ENCODE measurements at regions not wholly inside any gene's neighbourhood (a gene's known extent, or its start where the extent isn't known, plus 50 kb on each side); places are given as distances from the start of the nearest gene placed in this dataset.

DNA sequence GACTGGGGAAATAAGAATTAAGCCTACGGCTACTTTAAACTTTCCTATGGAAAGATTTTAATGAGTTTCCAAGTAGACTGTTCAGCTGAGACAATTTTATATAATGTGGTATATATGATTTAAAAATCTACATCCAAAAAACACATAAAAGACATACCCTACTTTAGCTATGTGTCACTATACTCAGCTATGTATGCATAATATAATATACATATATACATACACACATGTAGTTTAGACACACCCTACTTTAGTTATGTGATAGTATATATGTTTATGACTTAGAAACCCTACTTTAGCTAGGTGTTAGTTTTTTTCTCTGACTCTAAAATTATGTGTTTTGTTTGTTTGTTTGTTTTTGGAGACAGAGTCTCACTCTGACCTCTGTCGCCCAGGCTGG lies 100.5 kb upstream of the DAB2 start:
- no peak for DNase-seq

DNA sequence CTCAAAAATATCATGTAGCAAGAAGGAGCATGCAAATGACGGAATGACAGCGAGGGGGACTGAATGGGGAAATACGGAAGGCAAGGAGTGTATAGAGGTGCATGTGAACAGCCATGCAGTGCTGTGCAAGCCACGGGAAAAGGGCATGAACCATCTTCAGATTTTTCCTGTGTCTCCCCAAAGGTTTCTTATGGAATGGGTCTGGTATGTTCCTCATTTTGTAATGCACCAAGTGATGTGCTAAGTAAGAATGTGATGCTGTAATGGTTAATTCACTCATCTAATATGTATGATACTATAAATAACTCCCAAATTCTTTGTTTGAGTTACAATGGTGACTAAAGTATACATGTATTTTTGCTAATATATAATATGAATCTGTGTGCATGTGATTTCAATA lies 99.0 kb upstream of the DAB2 start:
- no peak for DNase-seq

DNA sequence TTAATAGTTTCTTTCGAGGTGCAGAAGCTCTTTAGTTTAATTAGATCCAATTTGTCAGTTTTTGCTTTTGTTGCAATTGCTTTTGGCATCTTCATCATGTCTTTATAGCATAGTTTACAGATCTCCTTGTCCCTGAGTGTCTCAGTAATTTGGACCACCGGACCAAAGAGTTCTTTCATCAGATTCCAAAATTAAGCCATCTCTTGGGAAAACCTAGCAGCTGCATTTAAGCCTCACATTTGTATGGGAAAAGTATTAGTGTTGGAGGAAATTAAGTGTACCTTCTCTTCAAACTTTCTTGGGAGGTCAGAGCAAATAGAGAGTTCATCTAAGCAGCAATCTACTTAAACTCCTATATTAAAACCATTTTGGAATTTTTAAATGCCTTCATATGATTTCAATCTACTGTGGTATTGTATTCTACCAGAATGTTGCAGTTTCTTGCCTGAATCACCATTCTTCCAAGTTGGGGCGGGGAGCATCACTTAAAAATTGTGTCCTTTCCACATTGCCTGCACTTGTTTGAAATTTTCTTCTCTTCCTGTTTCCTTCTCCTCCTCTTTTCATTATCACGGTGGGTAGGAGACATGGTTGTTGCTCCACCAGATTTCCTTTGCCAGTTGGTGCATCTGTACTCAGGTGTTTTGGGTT lies 97.3 kb upstream of the DAB2 start:
- DNase-seq = no peak

DNA sequence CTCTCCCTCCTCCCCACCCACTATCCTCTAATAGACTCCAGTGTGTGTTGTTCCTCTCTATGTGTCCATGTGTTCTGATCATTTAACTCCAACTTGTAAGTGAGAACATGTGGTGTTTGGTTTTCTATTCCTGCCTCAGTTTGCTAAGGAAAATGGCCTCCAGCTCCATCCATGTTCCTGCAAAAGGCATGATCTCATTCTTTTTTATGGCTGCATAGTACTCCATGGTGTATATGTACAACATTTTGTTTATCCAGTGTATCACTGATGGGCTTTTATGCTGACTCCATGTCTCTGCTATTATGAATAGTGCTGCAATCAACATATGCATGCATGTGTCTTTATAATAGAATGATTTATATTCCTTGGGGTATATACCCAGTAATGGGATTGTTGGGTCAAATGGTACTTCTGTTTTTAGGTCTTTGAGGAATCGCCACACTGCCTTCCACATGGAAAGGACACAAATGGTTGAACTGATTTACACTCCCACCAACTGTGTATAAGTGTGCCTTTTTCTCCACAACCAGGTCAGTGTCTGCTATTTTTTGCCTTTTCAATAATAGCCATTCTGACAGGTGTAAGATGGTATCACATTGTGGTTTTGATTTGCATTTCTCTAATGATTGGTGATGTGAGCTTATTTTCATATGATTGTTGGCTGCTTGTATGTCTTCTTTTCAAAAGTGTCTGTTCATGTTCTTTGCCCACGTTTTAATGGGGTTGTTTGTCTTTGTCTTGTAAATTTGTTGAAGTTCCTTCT lies 96.5 kb upstream of the DAB2 start:
- no peak for DNase-seq

DNA sequence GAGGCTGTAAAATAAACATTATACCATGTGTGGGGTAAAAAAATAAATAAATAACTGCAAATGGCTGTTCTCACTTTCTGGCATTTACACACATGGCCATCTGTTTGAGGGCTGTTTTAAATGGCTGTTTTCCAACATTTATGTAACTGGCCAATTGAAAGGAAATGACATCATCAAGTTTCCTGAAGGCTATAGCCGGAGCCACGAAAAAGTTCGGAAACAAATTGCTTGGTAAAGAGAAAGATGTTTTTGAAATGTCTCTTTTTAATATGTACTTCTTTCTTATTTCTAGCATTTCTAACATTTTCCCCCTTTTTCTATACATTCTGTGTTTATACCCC lies 95.4 kb upstream of the DAB2 start:
- DNase-seq = peak; percentile 6

DNA sequence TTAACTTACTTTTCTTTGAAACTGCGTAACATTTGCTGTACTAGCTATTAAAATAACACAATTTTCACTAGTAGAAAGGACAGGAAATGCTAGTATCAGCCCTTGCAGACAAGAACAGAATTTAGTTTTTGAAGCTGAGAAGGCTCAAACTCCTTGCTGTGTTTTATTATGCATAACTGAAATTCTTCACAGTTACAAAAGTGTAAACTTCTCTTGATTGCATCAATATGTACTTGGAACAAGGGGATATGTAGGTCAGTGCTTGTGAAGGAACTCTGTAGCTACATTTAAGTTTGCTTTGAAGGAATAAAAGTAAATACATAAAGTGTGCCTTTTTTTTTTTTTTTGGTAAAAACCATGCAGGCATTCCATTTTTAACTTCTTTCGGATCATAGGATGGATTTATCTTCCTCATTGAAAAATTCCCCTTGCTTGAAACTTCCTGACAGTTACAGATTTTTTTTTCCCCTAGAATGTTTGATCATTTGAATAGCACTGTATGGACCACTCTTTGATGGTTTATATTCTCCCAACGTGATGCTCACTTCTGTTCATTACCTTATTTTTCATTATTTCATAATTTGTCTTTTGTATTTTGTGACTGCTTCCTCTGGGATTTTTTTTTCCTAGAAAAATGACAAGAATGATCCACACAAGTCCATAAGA lies 94.9 kb upstream of the DAB2 start:
- DNase-seq = no peak

DNA sequence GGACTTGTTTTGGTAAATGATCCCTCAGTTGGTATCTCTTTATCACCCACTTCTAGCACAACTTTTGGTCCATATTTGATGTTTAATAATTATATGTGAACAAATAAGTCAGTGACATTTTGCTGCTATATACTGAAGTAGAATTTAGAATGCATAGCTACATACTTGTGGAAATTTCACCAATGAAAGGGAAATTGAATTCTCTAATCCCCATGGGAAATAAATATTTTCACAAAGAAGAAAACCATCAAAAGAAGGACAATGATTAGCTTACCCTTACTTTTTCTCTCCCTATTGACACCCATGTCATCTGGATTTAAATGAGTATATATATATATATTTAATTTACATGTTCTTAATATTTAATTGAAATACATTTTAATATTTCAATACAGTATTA lies 94.3 kb upstream of the DAB2 start:
- DNase-seq = no peak

DNA sequence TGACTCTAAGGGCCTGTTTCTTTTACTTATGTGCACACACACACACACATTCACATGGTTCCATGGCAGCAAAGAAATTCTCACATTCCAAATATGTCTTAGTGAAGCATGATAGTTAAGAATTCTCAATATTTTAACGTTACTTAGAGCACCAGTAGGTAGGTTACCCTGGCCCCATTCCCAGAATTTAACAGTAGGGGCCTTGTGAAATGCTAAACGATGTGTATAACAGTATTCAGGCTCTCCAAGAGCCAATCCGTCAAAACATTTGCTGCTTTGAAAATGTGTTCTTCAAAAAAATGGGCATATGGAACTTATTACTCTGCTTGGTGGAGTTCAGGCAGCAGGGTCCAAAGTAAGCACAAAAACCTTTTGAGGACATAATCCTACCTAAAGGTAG lies 93.7 kb upstream of the DAB2 start:
- no peak for DNase-seq

DNA sequence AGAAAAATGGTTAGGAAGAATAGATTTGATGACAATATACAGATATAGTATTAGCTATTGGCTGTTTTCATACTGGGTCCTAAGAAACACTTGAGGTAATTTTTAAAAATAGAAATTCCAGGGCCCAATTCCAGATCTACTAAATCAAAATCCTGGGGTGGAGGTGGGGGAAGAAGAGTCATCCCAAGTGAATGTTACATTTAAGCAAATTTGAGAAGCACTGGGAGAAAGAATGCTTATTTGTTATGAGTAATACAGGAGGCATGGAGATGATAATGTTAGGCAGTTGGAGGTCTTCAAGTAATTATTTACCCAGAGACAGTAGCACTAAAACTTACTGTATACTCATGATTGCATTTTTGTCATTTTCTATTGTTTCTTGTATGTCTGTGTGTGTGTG lies 93.0 kb upstream of the DAB2 start:
- DNase-seq = no peak

DNA sequence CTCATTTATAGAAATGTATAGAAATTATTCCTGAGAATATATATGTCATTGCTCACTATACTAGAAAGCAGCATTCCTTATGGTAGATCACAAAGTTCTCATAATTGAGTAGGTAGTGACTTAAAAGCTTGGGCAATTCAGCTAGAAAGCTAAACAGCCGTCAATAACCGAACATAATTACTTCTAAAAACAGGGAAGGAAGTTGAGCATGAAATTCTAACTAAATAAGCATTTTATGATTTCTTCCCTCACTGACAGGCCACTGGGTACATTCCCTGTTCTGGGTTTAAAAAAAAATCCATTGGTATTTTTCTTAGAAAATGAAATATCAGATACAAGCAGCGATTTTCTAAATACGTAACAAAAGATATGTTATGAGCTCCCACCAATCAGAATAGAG lies 91.1 kb upstream of the DAB2 start:
- no peak for DNase-seq

DNA sequence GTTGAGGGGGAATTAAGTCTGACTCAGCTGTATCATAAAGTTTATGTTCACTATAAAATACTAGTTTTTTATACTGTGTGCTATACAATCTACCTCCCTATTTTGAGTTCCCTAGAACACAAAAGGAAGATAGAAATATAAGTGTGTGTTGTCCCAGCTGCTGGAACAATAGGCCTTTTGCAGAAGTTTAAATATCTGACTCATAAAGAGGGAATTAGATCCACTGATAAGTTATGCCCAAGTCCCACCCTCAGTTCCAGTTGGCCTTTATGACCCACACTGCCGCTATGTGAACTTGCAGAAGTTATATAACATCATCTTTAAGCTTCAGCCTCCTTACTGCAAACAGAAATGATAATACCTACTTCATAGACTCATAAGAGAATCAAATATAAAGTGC lies 88.5 kb upstream of the DAB2 start:
- no peak for DNase-seq

DNA sequence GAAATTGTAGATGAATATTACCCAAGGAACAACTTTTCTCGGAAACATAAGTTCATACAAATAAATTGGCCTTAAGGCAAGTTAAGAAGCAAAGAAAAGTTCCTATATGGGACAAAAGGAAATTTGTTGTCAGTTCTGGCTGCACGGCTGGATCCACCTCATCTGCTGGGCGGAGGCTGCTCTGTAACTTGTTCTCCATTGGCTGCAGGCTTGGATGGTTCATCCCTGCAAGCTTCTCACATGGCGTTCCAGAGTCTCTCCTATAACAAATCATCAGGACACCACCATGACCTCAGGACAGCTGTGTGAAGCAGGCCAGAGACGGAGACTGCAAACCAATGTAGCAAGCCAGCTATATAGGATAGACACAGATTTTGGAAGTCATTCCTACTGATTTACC lies 81.4 kb upstream of the DAB2 start:
- DNase-seq = no peak

DNA sequence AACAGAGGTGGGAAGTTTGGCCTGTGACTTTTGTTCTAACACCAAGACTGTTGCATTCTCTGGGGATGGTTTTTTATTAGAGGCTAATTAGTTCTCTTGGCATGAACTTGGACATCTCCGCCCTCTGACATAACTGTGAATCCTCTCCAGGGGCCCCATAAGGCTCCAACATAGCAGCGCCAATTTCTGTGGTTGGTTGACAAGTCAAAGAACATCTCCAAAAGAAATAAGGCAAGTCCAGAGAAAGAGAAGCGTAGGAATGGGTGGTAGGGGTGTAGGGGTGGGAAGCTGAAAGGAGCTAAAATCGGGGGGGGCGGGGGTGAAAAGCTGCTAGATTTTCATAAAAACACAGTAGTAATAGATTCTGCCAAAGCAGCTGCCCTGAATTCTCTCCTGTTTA lies 81.0 kb upstream of the DAB2 start:
- DNase-seq = no peak

DNA sequence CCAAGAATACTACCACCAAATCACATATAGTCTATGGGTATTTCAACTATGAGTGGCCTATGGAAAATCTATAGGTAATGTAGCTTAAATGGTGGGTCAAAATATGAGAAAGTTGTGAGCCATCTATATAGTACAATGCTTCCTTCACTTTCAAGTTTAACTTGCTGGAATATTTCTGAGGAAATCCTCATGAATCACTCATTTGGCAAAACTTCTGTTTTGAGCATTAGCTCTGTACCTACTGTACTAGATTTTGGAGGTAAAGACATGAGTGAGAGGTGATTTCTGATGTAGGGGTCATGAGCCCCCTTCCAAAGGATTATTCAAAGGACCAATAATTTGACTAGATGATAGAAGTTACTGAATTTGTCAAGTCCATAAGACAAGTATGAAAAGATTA lies 80.6 kb upstream of the DAB2 start:
- DNase-seq = no peak

DNA sequence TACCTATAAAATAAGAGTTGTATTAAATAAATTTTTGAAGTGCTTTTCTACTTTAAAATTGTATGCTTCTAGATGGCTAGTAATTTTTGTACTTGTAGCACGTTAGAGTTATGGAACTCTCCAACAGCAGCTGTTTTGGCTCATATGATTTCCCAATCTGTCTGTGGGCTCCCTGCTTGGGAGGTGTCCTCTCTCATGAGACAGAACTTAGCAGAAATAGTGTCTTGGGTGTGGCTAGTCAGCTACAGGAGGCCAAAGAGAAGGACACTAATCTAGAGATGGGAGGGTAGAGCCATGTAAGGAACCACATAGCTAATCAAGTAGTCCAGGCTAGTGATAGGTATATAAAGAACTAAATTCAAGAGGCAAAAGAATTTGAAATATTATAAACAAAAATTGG lies 78.4 kb upstream of the DAB2 start:
- DNase-seq = no peak

DNA sequence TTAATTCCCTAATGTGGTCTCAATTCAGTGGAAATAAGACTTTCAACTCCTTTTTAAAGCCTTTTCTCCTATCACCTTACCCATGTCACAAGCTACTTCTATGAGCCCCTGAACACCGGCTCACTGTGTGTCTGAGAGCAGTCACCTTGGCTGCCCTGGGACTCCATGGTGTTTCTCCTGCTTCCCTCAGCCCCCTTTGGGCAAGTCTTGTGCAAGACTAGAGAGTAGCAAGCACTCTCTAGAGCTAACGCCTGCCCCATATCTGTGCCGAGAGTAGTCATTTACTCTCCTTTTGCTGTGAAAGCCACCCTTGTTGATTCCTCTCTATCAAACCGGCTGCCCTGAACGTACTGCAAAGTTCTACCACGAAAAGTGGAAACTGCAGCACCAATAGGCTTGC lies 77.9 kb upstream of the DAB2 start:
- DNase-seq = no peak

DNA sequence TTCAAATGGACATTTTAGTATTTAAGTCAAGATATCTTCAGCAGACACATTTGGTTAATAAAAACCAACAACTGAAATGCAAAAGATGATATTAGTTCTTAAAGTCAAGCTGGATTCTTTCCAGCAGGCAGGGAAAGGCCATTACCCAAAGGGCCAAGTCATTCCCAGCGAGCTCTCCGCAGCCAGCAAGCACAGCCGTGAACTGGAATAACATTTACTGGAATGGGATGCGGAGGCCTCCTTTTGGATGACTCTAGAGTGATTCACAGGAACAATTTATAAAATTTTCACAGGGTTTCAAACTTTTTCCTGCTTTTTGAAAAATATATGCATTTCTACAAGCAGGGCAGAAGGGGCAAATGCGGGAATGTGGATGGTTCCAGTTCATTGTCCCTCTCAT lies 76.6 kb upstream of the DAB2 start:
- no peak for DNase-seq

DNA sequence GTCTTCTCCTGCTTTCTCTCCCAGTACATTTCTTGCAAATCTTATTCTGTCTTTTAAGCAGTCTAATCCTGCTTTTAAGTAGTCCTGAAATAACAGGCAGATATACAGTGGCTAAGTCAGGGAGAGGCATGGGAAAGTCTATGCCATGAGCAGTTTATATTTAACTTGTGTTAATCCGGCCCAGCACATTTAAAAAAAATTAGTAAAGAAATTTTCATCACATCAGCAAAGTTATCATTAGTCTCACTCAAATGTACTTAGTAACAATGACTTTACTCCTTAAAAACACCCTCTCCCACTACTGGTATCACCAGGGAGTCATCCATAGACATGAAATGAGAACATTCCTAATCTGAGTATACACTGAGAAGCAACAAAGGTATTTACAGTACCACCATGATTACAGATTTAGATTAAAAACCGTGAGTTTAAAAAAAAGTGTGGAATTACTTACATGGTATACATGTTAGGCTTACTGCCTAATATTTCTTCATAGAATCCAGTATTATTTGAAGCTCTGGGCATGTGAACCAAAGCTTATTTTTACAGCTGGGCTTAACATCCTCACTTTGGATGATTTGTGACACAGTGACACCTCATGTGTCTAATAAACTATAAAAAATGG lies 75.9 kb upstream of the DAB2 start:
- DNase-seq = no peak

DNA sequence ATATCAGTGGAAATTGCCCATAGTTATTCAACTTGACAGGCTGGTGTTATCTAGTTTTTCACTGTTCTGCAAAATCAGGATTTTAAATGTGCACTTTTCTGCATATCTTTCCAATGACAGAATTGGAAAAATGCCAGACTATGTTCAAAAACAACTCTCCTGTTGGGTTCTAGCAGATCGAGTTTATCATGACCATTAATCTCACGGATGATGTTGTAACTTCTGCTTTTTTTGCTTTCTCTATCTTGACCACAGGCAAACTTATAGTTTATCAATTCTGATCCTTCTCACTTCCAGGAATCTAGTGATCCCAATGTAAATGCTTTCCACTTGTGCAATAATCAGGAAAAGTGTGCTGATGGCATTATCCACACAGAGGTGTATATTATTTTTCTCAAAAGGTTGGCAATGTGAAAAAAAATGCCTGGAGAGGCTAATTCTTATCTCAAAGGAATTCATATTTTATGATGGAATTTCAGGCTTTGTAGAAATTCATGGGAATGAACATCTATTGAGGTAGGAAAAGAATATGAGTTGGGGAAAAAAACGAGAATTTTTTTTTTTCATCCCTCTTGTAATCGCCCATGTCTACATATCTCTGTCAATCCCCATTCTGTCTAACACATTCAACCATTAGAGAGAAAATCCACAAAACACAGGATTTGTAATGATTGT lies 73.6 kb upstream of the DAB2 start:
- DNase-seq = no peak

DNA sequence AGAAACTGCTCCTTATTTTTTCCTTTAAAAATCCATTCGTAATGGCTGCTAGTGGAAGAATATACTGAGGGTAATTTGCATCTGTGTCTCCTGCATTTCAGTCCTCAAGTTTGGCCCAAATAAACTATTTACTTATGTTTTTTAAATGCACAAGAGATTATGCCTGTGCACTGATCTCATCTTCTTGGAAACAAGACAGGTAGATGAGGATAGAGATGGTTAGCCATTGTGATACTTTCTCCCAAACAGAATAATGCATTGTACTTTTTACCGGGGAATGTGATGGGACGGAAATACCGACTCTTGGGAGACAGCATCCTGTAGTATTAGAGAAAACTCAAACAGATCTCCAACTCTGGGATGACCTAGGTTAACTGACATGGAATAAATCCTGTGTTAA lies 72.5 kb upstream of the DAB2 start:
- DNase-seq = no peak

DNA sequence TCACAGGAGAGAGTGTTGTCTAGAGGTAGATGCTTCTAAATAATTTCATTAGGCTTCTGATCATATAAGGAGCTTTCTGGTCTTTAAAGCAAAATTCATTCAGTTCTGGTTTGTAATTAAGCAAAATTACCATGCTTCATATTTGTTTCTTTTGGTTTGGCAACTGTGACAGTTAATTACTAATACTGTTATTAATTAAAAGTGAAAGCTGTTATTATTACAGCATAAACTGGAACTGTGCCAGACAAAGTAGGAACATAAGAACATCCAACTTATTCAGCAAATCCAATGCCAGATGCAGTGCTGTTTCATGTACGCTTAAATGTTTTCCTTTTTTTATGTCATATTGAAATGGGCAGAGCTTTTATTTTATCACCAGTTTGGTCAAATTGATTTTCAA lies 70.4 kb upstream of the DAB2 start:
- DNase-seq = no peak

DNA sequence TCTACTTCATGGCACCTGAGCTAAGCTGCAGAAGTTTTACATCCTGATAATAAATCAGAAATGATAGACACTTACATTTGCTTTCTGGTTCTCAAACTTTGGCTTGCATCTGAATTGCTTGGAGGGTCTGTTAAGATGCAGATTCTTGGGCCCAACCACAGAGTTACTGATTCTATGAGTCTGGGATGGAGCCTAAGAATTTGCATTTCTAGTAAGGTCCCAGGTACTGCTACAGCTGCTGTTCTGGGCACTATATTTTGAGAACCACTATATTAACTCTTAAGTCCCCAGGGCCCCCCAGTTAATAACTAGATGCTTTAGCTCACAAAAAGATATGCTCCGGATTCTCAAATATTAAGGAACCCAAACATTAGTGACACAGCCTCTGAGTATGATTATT lies 69.8 kb upstream of the DAB2 start:
- DNase-seq = no peak

DNA sequence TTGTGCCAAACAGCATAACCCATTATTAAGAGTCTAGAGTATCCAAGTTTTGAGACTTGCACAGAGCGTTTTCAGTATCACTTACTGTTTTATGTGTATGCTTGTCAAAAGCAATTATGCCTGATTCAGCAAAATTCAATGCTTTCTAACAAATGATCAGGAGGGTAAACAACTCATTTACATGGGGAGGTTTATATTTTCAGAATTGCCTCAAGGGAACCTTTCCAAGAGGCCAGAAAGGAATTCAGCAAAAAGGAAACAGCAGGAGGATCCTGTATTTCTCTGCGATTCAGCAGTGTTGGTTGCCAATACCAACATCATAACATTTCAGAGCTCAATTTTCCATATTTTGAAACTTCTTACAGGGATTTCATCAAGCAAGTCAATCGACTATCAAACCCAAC lies 69.3 kb upstream of the DAB2 start:
- no peak for DNase-seq

DNA sequence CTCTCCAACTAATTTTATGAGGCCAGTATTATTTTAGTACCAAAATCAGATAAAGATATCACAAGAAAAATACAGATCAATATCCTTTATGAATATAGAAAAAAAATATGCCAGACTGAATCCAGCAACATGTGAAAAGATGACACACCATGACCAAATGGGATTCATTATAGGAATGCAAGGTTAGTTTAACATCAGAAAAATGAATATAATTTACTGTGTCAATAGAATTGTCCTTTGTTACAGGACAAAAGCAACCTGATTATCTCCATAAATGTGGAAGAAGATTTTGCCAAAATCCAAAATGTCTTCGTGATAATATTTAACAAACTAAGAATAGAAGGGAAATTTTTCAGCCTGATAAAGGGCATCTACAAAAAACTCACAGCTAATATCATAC lies 66.4 kb upstream of the DAB2 start:
- DNase-seq = no peak
